IMR-90 (cell line): ENCODE measurements at regions not wholly inside any gene's neighbourhood (a gene's known extent, or its start where the extent isn't known, plus 50 kb on each side); places are given as distances from the start of the nearest gene placed in this dataset.
A peak's percentile ranks its signal among the peaks of the same experiment; 100 is the strongest.

Experiments
- ATAC-seq: fragments of 200-7000 bp; cut with Tn5 transposase; 2 replicates; pipeline ENCODE4 v1.9.1; 2020; ENCODE audit warnings: low read depth, mild to moderate bottlenecking, moderate library complexity
- BruUV-seq: library from RNA; stranded (reverse); fragments of 400-500 nt; replicated peaks from 2 replicates; lab custom pipeline; 2021; lab: Mats Ljungman, UMichigan
- CTCF ChIA-PET: fragments of 300-600 bp; formaldehyde crosslinking; extraction: SDS; loops from one replicate; lab custom pipeline; 2021; ENCODE audit warnings: antibody characterized with exemption; lab: Yijun Ruan, JAX
- POLR2A ChIA-PET: fragments of 300-600 bp; sonication (Branson Sonifier 250); formaldehyde crosslinking; loops from one replicate; lab custom pipeline; 2022; ENCODE audit warnings: antibody characterized with exemption; ENCODE audit not compliant: unreplicated experiment; lab: Charles Lee
- DNase-seq: peaks from one replicate; pipeline ENCODE4 v3.0.0; 2013
- H2AFZ ChIP-seq: replicated peaks from 2 replicates; pipeline ENCODE3; 2013; ENCODE audit warnings: low read length, mild to moderate bottlenecking; ENCODE audit not compliant: poor library complexity
- H2AK5ac ChIP-seq: 2 replicates; pipeline ENCODE4 v1.6.1; 2013; ENCODE audit warnings: low read depth, low read length, inconsistent platforms
- H2AK9ac ChIP-seq: replicated peaks from 2 replicates; pipeline ENCODE3; 2013; ENCODE audit warnings: mild to moderate bottlenecking, low read depth, low read length, moderate library complexity; ENCODE audit not compliant: poor library complexity
- H2BK120ac ChIP-seq: 2 replicates; pipeline ENCODE4 v1.6.1; 2013; ENCODE audit warnings: low read depth, low read length, inconsistent platforms
- H2BK15ac ChIP-seq: 3 replicates; pipeline ENCODE4 v1.6.1; 2013; ENCODE audit warnings: low read depth, low read length, inconsistent platforms
- H2BK20ac ChIP-seq: 2 replicates; pipeline ENCODE4 v1.6.1; 2013; ENCODE audit warnings: low read depth, mild to moderate bottlenecking, inconsistent platforms, low read length, moderate library complexity
- H2BK5ac ChIP-seq: 2 replicates; pipeline ENCODE4 v1.6.1; 2013; ENCODE audit warnings: mild to moderate bottlenecking, low read depth, low read length, inconsistent platforms; ENCODE audit not compliant: poor library complexity, severe bottlenecking
- H3K14ac ChIP-seq: replicated peaks from 2 replicates; pipeline ENCODE4 v1.6.1; 2013; ENCODE audit warnings: low read depth, low read length, inconsistent platforms
- H3K18ac ChIP-seq: 2 replicates; pipeline ENCODE4 v1.6.1; 2013; ENCODE audit warnings: low read depth, low read length, control low read depth
- H3K23ac ChIP-seq: 2 replicates; pipeline ENCODE4 v1.6.1; 2013; ENCODE audit warnings: low read depth, low read length, inconsistent platforms
- H3K27ac ChIP-seq: 2 replicates; pipeline ENCODE4 v1.5.1; 2013; ENCODE audit warnings: mild to moderate bottlenecking, control low read depth, low read length; ENCODE audit not compliant: insufficient read depth
- H3K27me3 ChIP-seq: 2 replicates; pipeline ENCODE4 v1.6.1; 2013; ENCODE audit warnings: low read length; ENCODE audit not compliant: control insufficient read depth, insufficient read depth
- H3K36me3 ChIP-seq: 2 replicates; pipeline ENCODE4 v1.6.1; 2013; ENCODE audit warnings: low read length, mixed read lengths; ENCODE audit not compliant: control insufficient read depth, insufficient read depth
- H3K4ac ChIP-seq: 2 replicates; pipeline ENCODE4 v1.6.1; 2013; ENCODE audit warnings: low read depth, low read length, inconsistent platforms
- H3K4me1 ChIP-seq: 2 replicates; pipeline ENCODE4 v1.6.1; 2013; ENCODE audit warnings: low read length, mixed read lengths; ENCODE audit not compliant: control insufficient read depth, insufficient read depth
- H3K4me2 ChIP-seq: 2 replicates; pipeline ENCODE4 v1.6.1; 2013; ENCODE audit warnings: low read depth, mild to moderate bottlenecking, control low read depth, low read length, moderate library complexity
- H3K4me3 ChIP-seq: 2 replicates; pipeline ENCODE4 v1.5.1; 2013; ENCODE audit warnings: low read depth, mild to moderate bottlenecking, control low read depth, low read length, moderate library complexity; ENCODE audit not compliant: insufficient read depth
- H3K56ac ChIP-seq: 2 replicates; pipeline ENCODE4 v1.6.1; 2013; ENCODE audit warnings: low read length, inconsistent platforms; ENCODE audit not compliant: insufficient read depth; ENCODE audit errors: extremely low read depth
- H3K79me1 ChIP-seq, 2 experiments: 2 replicates each; pipeline ENCODE4 v1.6.1; 2013; ENCODE audit warnings: low read length in 2 of 2, inconsistent platforms in 1 of 2, low read depth in 1 of 2
- H3K9ac ChIP-seq: 2 replicates; pipeline ENCODE4 v1.6.1; 2013; ENCODE audit warnings: low read depth, low read length, control low read depth
- H3K9me1 ChIP-seq: 2 replicates; pipeline ENCODE4 v1.6.1; 2013; ENCODE audit warnings: low read length, inconsistent platforms; ENCODE audit not compliant: insufficient read depth
- H3K9me3 ChIP-seq: 2 replicates; pipeline ENCODE4 v1.6.1; 2013; ENCODE audit warnings: low read length; ENCODE audit not compliant: control insufficient read depth, insufficient read depth
- H4K20me1 ChIP-seq: 2 replicates; pipeline ENCODE4 v1.6.1; 2013; ENCODE audit warnings: low read length, inconsistent platforms; ENCODE audit not compliant: insufficient read depth
- H4K5ac ChIP-seq: 2 replicates; pipeline ENCODE4 v1.6.1; 2013; ENCODE audit warnings: mild to moderate bottlenecking, low read depth, low read length, control low read depth
- H4K8ac ChIP-seq, 2 experiments: 2 replicates each; pipeline ENCODE4 v1.6.1; 2013; ENCODE audit warnings: low read depth in 2 of 2, low read length in 2 of 2, control low read depth in 1 of 2, inconsistent platforms in 1 of 2
- H4K91ac ChIP-seq: 2 replicates; pipeline ENCODE4 v1.6.1; 2013; ENCODE audit warnings: low read depth, low read length, inconsistent platforms; ENCODE audit not compliant: insufficient read depth
- BHLHE40 ChIP-seq: fragments of 150-350 bp; IDR thresholded peaks from 2 replicates; pipeline ENCODE4 v1.6.1; 2016; ENCODE audit warnings: mild to moderate bottlenecking, low read depth, low read length
- CEBPB ChIP-seq: IDR thresholded peaks from 2 replicates; pipeline ENCODE4 v1.6.1; 2012; ENCODE audit warnings: low read depth, low read length, improper control_type of control experiment
- CHD1 ChIP-seq: IDR thresholded peaks from 2 replicates; pipeline ENCODE4 v1.6.1; 2012; ENCODE audit warnings: low read depth, low read length, improper control_type of control experiment
- CTCF ChIP-seq: conservative IDR thresholded peaks from 2 replicates; pipeline ENCODE4 v1.5.1; 2012; ENCODE audit warnings: mild to moderate bottlenecking, low read depth, low read length, improper control_type of control experiment
- ELK1 ChIP-seq: fragments of 150-350 bp; IDR thresholded peaks from 2 replicates; pipeline ENCODE4 v1.6.1; 2016; ENCODE audit warnings: low read depth, mild to moderate bottlenecking, low read length, moderate library complexity, borderline replicate concordance
- FOS ChIP-seq: fragments of 150-350 bp; IDR thresholded peaks from 2 replicates; pipeline ENCODE4 v1.6.1; 2016; ENCODE audit warnings: low read depth, low read length
- MAFK ChIP-seq: IDR thresholded peaks from 2 replicates; pipeline ENCODE4 v1.6.1; 2012; ENCODE audit warnings: low read depth, low read length, improper control_type of control experiment
- MAZ ChIP-seq: IDR thresholded peaks from 2 replicates; pipeline ENCODE4 v1.6.1; 2012; ENCODE audit warnings: low read depth, mild to moderate bottlenecking, low read length, improper control_type of control experiment, moderate library complexity, borderline replicate concordance
- MXI1 ChIP-seq: IDR thresholded peaks from 2 replicates; pipeline ENCODE4 v1.6.1; 2012; ENCODE audit warnings: low read depth, mild to moderate bottlenecking, low read length, moderate library complexity, borderline replicate concordance
- POLR2A ChIP-seq: IDR thresholded peaks from 2 replicates; pipeline ENCODE4 v1.6.1; 2012; ENCODE audit warnings: mild to moderate bottlenecking, low read depth, low read length
- RAD21 ChIP-seq: IDR thresholded peaks from 2 replicates; pipeline ENCODE4 v1.6.1; 2012; ENCODE audit warnings: low read length, improper control_type of control experiment
- RCOR1 ChIP-seq: IDR thresholded peaks from 2 replicates; pipeline ENCODE4 v1.6.1; 2012; ENCODE audit warnings: mild to moderate bottlenecking, low read length, improper control_type of control experiment; ENCODE audit not compliant: insufficient replicate concordance
- RFX5 ChIP-seq: IDR thresholded peaks from 2 replicates; pipeline ENCODE4 v1.8.0; 2012; ENCODE audit warnings: low read depth, mild to moderate bottlenecking, low read length, moderate library complexity
- SMC3 ChIP-seq: fragments of 150-350 bp; IDR thresholded peaks from 2 replicates; pipeline ENCODE4 v1.6.1; 2016; ENCODE audit warnings: low read depth, mild to moderate bottlenecking, antibody characterized with exemption, low read length, moderate library complexity
- WGBS, 2 experiments: methylation state at CpG; one replicate each; pipeline versions ENCODE4 v1.1.5 to v1.1.7; 2013; ENCODE audit warnings: missing lambda C conversion rate in 2 of 2; ENCODE audit not compliant: insufficient read length in 1 of 2; ENCODE audit errors: extremely low coverage in 2 of 2; 5-methylcytosine and 5-hydroxymethylcytosine counted together
- dilution Hi-C: fragments of 300-500 bp; cut with HindIII; formaldehyde crosslinking; loops from one replicate; pipeline ENCODE4 v1.14.3; 2018; ENCODE audit warnings: low sequenced_read_pairs; ENCODE audit not compliant: unreplicated experiment
- in situ Hi-C: fragments of 300-500 bp; cut with MboI; formaldehyde crosslinking; loops from 3 replicates; pipeline ENCODE4 v1.14.3; 2019; ENCODE audit warnings: low sequenced_read_pairs, inconsistent platforms, mixed read lengths
- intact Hi-C: fragments of 100-400 bp; cut with micrococcal nuclease; formaldehyde crosslinking; loops from 2 replicates; pipeline ENCODE4 v1.10.0; 2022

- Histone ChIP-seq H3K36me3 (no peaks in the 10 kb centered on the region), H3K9me3 (no peaks in the 10 kb centered on the region), H3K18ac (peak overlapping the region; percentile 94), H3K56ac (peak overlapping the region; percentile 5; the same call in 1 of the 2 replicates), H3K14ac (peak overlapping the region; percentile 8; the same call in 1 of the 2 replicates), H4K8ac (peak overlapping the region; percentile 17 to 68; a peak in 3 of 4 replicates), H3K4ac (peak overlapping the region; percentile 42), H3K27me3 (no peaks in the 10 kb centered on the region), H2BK120ac (peak overlapping the region; percentile 73), H2BK5ac (peak overlapping the region; percentile 94), H3K4me3 (no peak overlapping the region), H2AFZ (no peak overlapping the region), H2AK5ac (peak overlapping the region; percentile 89), H4K5ac (peak overlapping the region; percentile 89), H3K27ac (peak overlapping the region; percentile 51; the same call in 1 of the 2 replicates), H2BK20ac (peak overlapping the region; percentile 67), H3K4me2 (peak overlapping the region; percentile 32; the same call in 1 of the 2 replicates), H4K91ac (peak overlapping the region; percentile 59), H3K9me1 (peaks cover 11% of the 10 kb centered on the region; the same call in 1 of the 2 replicates), H3K23ac (peak overlapping the region; percentile 20), H2BK15ac (peak overlapping the region; percentile 47), H3K4me1 (peaks cover 17% of the 10 kb centered on the region), H4K20me1 (no peaks in the 10 kb centered on the region), H2AK9ac (no peak overlapping the region), H3K9ac (no peak overlapping the region), H3K79me1 (peaks cover 7 to 24% of the 10 kb centered on the region in 2 experiments; a peak in 3 of 4 replicates)
- intact Hi-C loops (loop anchor here (5.0 kb wide), 3 partner anchors 94 to 314 kb away; no protein-coding TSS in a partner anchor), in situ Hi-C loops (no loop called here), dilution Hi-C loops (no loop called here)
- no CpG with 5 or more reads among the region's 1 CpG for WGBS, 2 experiments
- no peak for ATAC-seq
- CTCF ChIA-PET: no interaction called here
- no TSS peak for BruUV-seq
- TF ChIP-seq RAD21 (no peak), ELK1 (no peak), FOS (no peak), MAZ (no peak), CTCF (no peak), BHLHE40 (no peak), MAFK (no peak), SMC3 (no peak), CEBPB (no peak), POLR2A (no peak), MXI1 (no peak), RCOR1 (no peak), CHD1 (no peak), RFX5 (no peak)
- POLR2A ChIA-PET: no interaction called here
- no peak for DNase-seq
These were observed 61.3 kb upstream of the ELL2 start for GRCh38 chr5:96022971-96023370.
